OCI-LY1 (cell line): ENCODE measurements at regions not wholly inside any gene's neighbourhood (a gene's known extent, or its start where the extent isn't known, plus 50 kb on each side); places are given as distances from the start of the nearest gene placed in this dataset.

Experiments
- H2AFZ ChIP-seq: fragments of 200-600 bp; sonication (generic), shearing (Covaris generic); 2 replicates; pipeline ENCODE4 v1.6.0; 2014; ENCODE audit warnings: antibody characterized with exemption, mild to moderate bottlenecking, low read length
- H3F3A ChIP-seq: fragments of 200-600 bp; sonication (generic), shearing (Covaris generic); 2 replicates; pipeline ENCODE4 v1.6.0; 2014; ENCODE audit warnings: mild to moderate bottlenecking, antibody characterized with exemption, low read length, moderate library complexity; ENCODE audit not compliant: insufficient read depth
- H3K27ac ChIP-seq: fragments of 200-600 bp; sonication (generic); 2 replicates; pipeline ENCODE4 v1.5.1; 2014; ENCODE audit warnings: low read length, mixed run types, mild to moderate bottlenecking, low read depth; ENCODE audit not compliant: poor library complexity, severe bottlenecking
- H3K27me3 ChIP-seq: fragments of 200-600 bp; sonication (generic); 2 replicates; pipeline ENCODE4 v1.6.0; 2014; ENCODE audit warnings: antibody characterized with exemption, mild to moderate bottlenecking, low read length, moderate library complexity; ENCODE audit not compliant: insufficient read depth
- H3K36me3 ChIP-seq: fragments of 200-600 bp; sonication (generic); 2 replicates; pipeline ENCODE4 v1.6.1; 2014; ENCODE audit warnings: mild to moderate bottlenecking, antibody characterized with exemption, low read length, moderate library complexity, mixed read lengths; ENCODE audit not compliant: insufficient read depth
- H3K4me1 ChIP-seq: fragments of 200-600 bp; sonication (generic); 2 replicates; pipeline ENCODE4 v1.5.1; 2014; ENCODE audit warnings: mild to moderate bottlenecking, low read length, moderate library complexity; ENCODE audit not compliant: insufficient read depth, severe bottlenecking
- H3K4me2 ChIP-seq: fragments of 200-600 bp; sonication (generic), shearing (Covaris generic); 2 replicates; pipeline ENCODE4 v1.6.1; 2014; ENCODE audit warnings: low read length
- H3K4me3 ChIP-seq: fragments of 200-600 bp; sonication (generic); 2 replicates; pipeline ENCODE4 v1.5.1; 2014; ENCODE audit warnings: low read length, low read depth, mild to moderate bottlenecking, mixed read lengths; ENCODE audit not compliant: poor library complexity, severe bottlenecking
- H3K79me2 ChIP-seq: fragments of 200-600 bp; shearing (Covaris generic); 2 replicates; pipeline ENCODE4 v1.6.1; 2016; ENCODE audit warnings: mixed run types, low read length, mixed read lengths; ENCODE audit not compliant: insufficient read depth
- H3K9ac ChIP-seq: fragments of 200-600 bp; sonication (generic), shearing (Covaris generic); 2 replicates; pipeline ENCODE4 v1.6.1; 2014; ENCODE audit warnings: mild to moderate bottlenecking, low read length, mixed read lengths
- H3K9me2 ChIP-seq: fragments of 200-600 bp; sonication (generic), shearing (Covaris generic); 2 replicates; pipeline ENCODE4 v1.6.1; 2014; ENCODE audit warnings: low read depth, mild to moderate bottlenecking, low read length, mixed read lengths
- H3K9me3 ChIP-seq: fragments of 200-600 bp; shearing (Covaris generic); 2 replicates; pipeline ENCODE4 v1.6.1; 2014; ENCODE audit warnings: low read length, mixed read lengths
- H4K20me1 ChIP-seq: fragments of 200-600 bp; sonication (generic), shearing (Covaris generic); 2 replicates; pipeline ENCODE4 v1.6.0; 2016; ENCODE audit warnings: mild to moderate bottlenecking, low read length; ENCODE audit not compliant: insufficient read depth
- EZH2 ChIP-seq: fragments of 200-600 bp; sonication (generic), shearing (Covaris generic); IDR thresholded peaks from 2 replicates; pipeline ENCODE4 v1.8.0; 2017; ENCODE audit warnings: borderline replicate concordance, mixed run types, mild to moderate bottlenecking, antibody characterized with exemption, low read length, moderate library complexity, mixed read lengths
- TF ChIP-seq, protein P1 (sequence below): fragments of 200-600 bp; sonication (generic), shearing (Covaris generic); IDR thresholded peaks from 2 replicates; pipeline ENCODE4 v1.5.1; 2017; ENCODE audit warnings: mild to moderate bottlenecking, antibody characterized with exemption, low read length, moderate library complexity, mixed read lengths

DNA sequence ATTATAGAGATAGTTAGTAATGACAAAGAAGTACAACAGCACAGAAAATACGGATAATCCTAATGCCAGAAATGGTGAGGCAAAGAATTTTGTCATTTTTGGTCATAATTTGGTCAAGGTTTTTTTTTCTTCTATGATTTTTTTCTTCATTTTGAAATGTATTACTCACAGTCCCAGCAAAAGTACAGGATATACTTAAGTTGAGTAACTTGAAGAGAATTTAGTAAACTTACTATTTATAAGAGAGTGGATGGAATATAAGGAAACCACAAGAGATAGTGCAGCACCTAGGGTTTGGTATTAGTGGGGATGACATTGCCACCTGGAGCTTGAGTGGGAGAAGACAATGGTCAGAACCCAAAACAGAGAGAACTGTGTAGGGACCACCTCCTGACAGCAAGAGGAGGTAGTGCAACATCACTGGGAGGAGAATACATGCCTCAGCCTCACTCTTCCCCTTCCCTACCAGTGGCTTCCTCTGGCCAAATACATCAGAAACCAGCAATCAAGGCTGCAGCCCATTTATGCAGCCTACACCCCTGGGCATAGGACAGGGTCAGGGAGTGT, 434.5 kb upstream of the TRPC7 start:
- no peak overlapping the region for H3K27ac ChIP-seq
- H3K36me3 ChIP-seq = no peaks in the 10 kb centered on the region
- no peak overlapping the region for H3K4me2 ChIP-seq
- H3K4me3 ChIP-seq = no peak overlapping the region
- no peaks in the 10 kb centered on the region for H3K27me3 ChIP-seq
- no peaks in the 10 kb centered on the region for H3K9me3 ChIP-seq
- H3K4me1 ChIP-seq = peaks cover 11% of the 10 kb centered on the region
- TF ChIP-seq EZH2 = no peak
- TF ChIP-seq, protein P1, sequence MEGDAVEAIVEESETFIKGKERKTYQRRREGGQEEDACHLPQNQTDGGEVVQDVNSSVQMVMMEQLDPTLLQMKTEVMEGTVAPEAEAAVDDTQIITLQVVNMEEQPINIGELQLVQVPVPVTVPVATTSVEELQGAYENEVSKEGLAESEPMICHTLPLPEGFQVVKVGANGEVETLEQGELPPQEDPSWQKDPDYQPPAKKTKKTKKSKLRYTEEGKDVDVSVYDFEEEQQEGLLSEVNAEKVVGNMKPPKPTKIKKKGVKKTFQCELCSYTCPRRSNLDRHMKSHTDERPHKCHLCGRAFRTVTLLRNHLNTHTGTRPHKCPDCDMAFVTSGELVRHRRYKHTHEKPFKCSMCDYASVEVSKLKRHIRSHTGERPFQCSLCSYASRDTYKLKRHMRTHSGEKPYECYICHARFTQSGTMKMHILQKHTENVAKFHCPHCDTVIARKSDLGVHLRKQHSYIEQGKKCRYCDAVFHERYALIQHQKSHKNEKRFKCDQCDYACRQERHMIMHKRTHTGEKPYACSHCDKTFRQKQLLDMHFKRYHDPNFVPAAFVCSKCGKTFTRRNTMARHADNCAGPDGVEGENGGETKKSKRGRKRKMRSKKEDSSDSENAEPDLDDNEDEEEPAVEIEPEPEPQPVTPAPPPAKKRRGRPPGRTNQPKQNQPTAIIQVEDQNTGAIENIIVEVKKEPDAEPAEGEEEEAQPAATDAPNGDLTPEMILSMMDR = no peak
- no peak overlapping the region for H3K9ac ChIP-seq
- no peak overlapping the region for H2AFZ ChIP-seq
- no peaks in the 10 kb centered on the region for H3F3A ChIP-seq
- H3K79me2 ChIP-seq = no peaks in the 10 kb centered on the region
- H4K20me1 ChIP-seq = no peaks in the 10 kb centered on the region
- no peaks in the 10 kb centered on the region for H3K9me2 ChIP-seq

DNA sequence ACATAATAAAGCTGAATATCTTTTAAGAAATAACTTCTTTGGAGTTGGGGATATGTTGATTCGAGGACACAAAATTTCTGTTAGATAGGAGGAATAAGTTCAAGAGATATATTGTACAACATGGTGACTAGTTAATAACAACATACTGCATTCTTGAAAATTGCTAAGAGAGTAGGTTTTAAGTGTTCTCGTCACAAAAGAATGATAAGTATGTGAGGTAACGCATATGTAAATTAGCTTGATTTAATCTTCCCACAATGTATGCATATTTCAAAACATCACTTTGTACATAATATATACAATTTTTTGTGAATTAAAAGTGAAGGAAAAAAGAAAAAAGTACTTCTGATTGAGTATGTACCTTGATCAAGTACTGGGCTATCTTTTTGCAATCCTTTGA, 428.0 kb upstream of the TRPC7 start:
- no peak overlapping the region for H2AFZ ChIP-seq
- H3K9me3 ChIP-seq = no peaks in the 10 kb centered on the region
- no peaks in the 10 kb centered on the region for H3K79me2 ChIP-seq
- H3K36me3 ChIP-seq = no peaks in the 10 kb centered on the region
- H4K20me1 ChIP-seq = no peaks in the 10 kb centered on the region
- no peak for TF ChIP-seq EZH2
- TF ChIP-seq, protein P1 = no peak
- no peaks in the 10 kb centered on the region for H3K27me3 ChIP-seq
- no peak overlapping the region for H3K4me2 ChIP-seq
- no peaks in the 10 kb centered on the region for H3K4me1 ChIP-seq
- no peak overlapping the region for H3K27ac ChIP-seq
- no peak overlapping the region for H3K4me3 ChIP-seq
- no peak overlapping the region for H3K9ac ChIP-seq
- H3K9me2 ChIP-seq = no peaks in the 10 kb centered on the region
- H3F3A ChIP-seq = no peaks in the 10 kb centered on the region

DNA sequence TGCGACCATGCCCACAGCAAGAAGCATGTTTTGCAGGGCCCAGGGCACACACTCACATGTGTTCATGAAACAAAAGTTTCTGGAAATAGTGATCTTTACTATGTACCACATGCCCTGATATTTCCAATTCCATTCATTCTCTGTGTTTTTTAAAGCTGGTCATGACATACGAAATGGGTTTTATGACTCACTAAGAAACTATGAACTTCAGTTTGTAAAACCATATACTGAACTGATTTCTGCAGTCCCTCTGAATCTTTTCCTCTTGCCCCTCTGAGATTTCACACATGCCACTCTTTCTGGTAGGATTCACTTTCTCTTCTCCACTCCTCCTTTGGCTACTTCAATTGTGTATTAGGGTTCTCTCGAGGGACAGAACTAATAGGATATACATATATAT, 416.1 kb upstream of the TRPC7 start:
- Histone ChIP-seq H3K4me2 (no peak overlapping the region), H3K9me2 (no peaks in the 10 kb centered on the region), H3F3A (no peaks in the 10 kb centered on the region), H4K20me1 (no peaks in the 10 kb centered on the region), H2AFZ (no peak overlapping the region), H3K4me1 (no peaks in the 10 kb centered on the region), H3K27ac (no peak overlapping the region), H3K79me2 (no peaks in the 10 kb centered on the region), H3K9me3 (no peaks in the 10 kb centered on the region), H3K9ac (no peak overlapping the region), H3K27me3 (0 out of 2 replicates have a peak, but pooled peaks cover 4% of the 10 kb centered on the region), H3K4me3 (no peak overlapping the region), H3K36me3 (no peaks in the 10 kb centered on the region)
- TF ChIP-seq, protein P1 = no peak
- TF ChIP-seq EZH2 = no peak
